ENCODE measurements at regions not wholly inside any gene's neighbourhood (a gene's known extent, or its start where the extent isn't known, plus 50 kb on each side); places are given as distances from the start of the nearest gene placed in this dataset.

DNA sequence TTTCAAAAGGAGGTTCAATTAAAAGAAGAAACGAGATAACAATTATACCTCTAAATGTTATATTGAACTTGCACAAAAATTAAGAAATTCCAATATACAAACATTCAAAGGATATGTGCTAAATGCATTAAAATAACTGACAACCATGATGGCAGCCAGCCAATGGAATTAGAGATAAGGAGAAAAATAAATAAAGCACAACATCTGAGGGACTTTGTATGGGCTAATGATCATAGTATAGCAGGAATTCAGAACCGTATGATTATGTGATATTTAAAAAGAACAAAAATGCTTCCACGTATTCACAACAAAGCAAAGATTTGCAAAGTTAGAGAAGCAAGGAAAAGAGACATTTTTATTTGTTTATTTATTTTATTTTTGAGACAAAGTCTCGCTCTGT is 1103.0 kb downstream of the CBLN2 start:
- H3K9ac ChIP-seq (ENCODE audit: insufficient read depth, low read depth, low read length) = no peak overlapping the region
- in situ Hi-C loops (cut with HindIII; ENCODE audit: extremely low pct_ligation_motif_present, low pct_unique_long_range_greater_than_20kb) = no loop called here
- 2% methylated on average over 4 of the region's 4 CpGs for WGBS (ENCODE audit: low lambda C conversion rate)
- no peak overlapping the region for H2AFZ ChIP-seq (ENCODE audit: low read length)
- H3K79me2 ChIP-seq (ENCODE audit: insufficient read depth, low read length) = no peaks in the 10 kb centered on the region
- no peaks in the 10 kb centered on the region for H3K9me3 ChIP-seq (ENCODE audit: low read length)
- no peak overlapping the region for H3K4me3 ChIP-seq (replicated peaks in 1 of 3; ENCODE audit: insufficient read depth in 1 of 3, low read depth in 2 of 3, low read length in 3 of 3)
- H3K4me1 ChIP-seq (ENCODE audit: insufficient read depth, low read length) = no peaks in the 10 kb centered on the region
- ATAC-seq (no peak), FAIRE-seq (no peak), DNase-seq (ENCODE audit: low spot score) (no peak)
- H3K4me2 ChIP-seq (ENCODE audit: low read depth, low read length) = no peak overlapping the region
- no TSS peak for BruUV-seq (replicated peaks)
- no peak for TF ChIP-seq EHMT2 (IDR thresholded peaks at IDR 0.05; ENCODE audit: borderline replicate concordance, low read depth, low read length)
- TF ChIP-seq, protein P1, sequence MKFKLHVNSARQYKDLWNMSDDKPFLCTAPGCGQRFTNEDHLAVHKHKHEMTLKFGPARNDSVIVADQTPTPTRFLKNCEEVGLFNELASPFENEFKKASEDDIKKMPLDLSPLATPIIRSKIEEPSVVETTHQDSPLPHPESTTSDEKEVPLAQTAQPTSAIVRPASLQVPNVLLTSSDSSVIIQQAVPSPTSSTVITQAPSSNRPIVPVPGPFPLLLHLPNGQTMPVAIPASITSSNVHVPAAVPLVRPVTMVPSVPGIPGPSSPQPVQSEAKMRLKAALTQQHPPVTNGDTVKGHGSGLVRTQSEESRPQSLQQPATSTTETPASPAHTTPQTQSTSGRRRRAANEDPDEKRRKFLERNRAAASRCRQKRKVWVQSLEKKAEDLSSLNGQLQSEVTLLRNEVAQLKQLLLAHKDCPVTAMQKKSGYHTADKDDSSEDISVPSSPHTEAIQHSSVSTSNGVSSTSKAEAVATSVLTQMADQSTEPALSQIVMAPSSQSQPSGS (CRISPR knock-in tag; IDR thresholded peaks at IDR 0.05) = no peak
- TF ChIP-seq, protein P2, sequence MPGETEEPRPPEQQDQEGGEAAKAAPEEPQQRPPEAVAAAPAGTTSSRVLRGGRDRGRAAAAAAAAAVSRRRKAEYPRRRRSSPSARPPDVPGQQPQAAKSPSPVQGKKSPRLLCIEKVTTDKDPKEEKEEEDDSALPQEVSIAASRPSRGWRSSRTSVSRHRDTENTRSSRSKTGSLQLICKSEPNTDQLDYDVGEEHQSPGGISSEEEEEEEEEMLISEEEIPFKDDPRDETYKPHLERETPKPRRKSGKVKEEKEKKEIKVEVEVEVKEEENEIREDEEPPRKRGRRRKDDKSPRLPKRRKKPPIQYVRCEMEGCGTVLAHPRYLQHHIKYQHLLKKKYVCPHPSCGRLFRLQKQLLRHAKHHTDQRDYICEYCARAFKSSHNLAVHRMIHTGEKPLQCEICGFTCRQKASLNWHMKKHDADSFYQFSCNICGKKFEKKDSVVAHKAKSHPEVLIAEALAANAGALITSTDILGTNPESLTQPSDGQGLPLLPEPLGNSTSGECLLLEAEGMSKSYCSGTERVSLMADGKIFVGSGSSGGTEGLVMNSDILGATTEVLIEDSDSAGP (CRISPR knock-in tag; IDR thresholded peaks at IDR 0.05; ENCODE audit: borderline replicate concordance) = no peak
- no peak for TF ChIP-seq ZBTB7B (CRISPR knock-in tag; IDR thresholded peaks at IDR 0.05)
- no peak for TF ChIP-seq ZNF329 (CRISPR knock-in tag; IDR thresholded peaks at IDR 0.05; ENCODE audit: low read depth)
- no peak for TF ChIP-seq AHR (CRISPR knock-in tag; IDR thresholded peaks at IDR 0.05)
- no peak for TF ChIP-seq ZNF530 (CRISPR knock-in tag; IDR thresholded peaks at IDR 0.05; ENCODE audit: low read depth)
- TF ChIP-seq BHLHE40 (IDR thresholded peaks at IDR 0.05; ENCODE audit: low read length) = no peak
- TF ChIP-seq, protein P3, sequence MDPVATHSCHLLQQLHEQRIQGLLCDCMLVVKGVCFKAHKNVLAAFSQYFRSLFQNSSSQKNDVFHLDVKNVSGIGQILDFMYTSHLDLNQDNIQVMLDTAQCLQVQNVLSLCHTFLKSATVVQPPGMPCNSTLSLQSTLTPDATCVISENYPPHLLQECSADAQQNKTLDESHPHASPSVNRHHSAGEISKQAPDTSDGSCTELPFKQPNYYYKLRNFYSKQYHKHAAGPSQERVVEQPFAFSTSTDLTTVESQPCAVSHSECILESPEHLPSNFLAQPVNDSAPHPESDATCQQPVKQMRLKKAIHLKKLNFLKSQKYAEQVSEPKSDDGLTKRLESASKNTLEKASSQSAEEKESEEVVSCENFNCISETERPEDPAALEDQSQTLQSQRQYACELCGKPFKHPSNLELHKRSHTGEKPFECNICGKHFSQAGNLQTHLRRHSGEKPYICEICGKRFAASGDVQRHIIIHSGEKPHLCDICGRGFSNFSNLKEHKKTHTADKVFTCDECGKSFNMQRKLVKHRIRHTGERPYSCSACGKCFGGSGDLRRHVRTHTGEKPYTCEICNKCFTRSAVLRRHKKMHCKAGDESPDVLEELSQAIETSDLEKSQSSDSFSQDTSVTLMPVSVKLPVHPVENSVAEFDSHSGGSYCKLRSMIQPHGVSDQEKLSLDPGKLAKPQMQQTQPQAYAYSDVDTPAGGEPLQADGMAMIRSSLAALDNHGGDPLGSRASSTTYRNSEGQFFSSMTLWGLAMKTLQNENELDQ (CRISPR knock-in tag; IDR thresholded peaks at IDR 0.05; ENCODE audit: borderline replicate concordance) = no peak
- TF ChIP-seq BRCA1 (CRISPR knock-in tag; IDR thresholded peaks at IDR 0.05) = no peak
- no peak for TF ChIP-seq KDM2A (CRISPR knock-in tag; IDR thresholded peaks at IDR 0.05; ENCODE audit: borderline replicate concordance, low read depth)
- intact Hi-C loops (cut with micrococcal nuclease; ENCODE audit: unreplicated experiment) = no loop called here
- H4K20me1 ChIP-seq (ENCODE audit: insufficient read depth, low read length) = no peaks in the 10 kb centered on the region
- H3K27ac ChIP-seq (ENCODE audit: extremely low read length, insufficient read depth, low read length) = no peak overlapping the region
- H3K36me3 ChIP-seq (replicated peaks in 1 of 2; ENCODE audit: control insufficient read depth in 1 of 2, insufficient read depth in 2 of 2, low read length in 2 of 2) = no peaks in the 10 kb centered on the region
- ChIA-PET CTCF (ENCODE audit: low intra/inter-chr PET ratio, low total read pairs) (no interaction called here), POLR2A (no interaction called here)
- H3K27me3 ChIP-seq (ENCODE audit: control insufficient read depth in 1 of 2, insufficient read depth in 2 of 2, low read length in 2 of 2) = no peaks in the 10 kb centered on the region

All from HepG2 (cell line).